LNCAP (cell line): ENCODE measurements at regions not wholly inside any gene's neighbourhood (a gene's known extent, or its start where the extent isn't known, plus 50 kb on each side); places are given as distances from the start of the nearest gene placed in this dataset.

Experiments used
- CTCF ChIP-seq: fragments of 450-650 bp; IDR thresholded peaks from 2 replicates; pipeline ENCODE4 v1.5.1; 2017; ENCODE audit warnings: mild to moderate bottlenecking

DNA sequence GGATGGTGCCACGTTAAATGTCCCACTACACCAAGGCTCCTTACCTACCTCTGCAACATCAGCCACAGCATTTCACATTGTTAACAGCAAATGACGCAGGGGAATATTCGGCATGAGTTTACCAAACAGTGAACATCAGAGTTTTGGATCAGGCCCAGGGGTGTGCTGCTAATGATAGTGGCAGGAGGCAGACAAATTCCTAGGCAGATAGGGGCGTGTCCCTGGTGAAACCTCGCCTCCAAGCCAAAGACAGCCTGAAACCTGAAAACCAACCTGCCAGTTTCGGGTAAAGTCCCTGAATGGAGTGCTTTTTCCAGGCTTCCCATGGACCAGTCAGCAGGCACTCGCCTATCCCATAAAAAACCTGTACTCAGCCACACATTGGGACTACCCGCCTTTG lies 133.6 kb downstream of the SH3BGRL2 start:
- TF ChIP-seq CTCF, result no peak

DNA sequence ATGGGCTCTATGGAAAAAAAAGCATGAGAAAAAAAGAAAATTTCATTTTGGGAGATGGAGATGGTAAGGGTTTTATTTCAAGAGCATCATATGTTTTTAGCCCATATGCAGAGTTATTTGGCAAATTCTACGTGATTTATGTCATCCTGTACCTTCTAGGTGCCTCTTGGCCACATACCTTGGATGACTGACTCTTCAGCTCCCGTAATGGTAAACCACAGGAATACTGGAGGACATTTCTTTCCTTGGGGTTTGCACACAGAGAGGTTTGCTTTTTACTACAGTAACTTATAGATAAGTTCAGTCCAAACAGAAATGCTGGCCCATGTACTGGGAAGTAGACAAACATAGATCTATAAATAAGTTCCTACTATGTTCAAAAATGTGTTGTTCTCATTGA lies 132.2 kb downstream of the SH3BGRL2 start:
- TF ChIP-seq CTCF, result no peak

DNA sequence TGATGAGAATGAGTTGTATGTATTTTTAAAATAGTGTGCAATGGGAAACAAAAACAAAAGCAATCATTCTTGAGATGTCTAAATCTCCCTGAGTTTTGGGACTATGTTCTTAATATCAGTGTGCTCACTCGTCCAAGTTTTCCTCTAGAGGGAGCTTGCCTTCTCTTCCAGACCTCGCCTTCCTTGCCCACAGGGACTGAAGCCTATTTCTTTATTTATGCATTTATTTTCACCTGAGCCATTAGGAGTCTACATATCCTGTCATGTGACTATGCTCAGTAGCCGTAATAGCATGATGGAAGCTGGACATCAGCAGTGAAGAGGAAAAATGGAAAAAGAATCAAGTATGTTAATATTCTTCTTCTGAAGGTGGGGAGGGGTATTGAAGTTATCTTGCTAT lies 131.2 kb downstream of the SH3BGRL2 start:
- peak; percentile 43; the same call in 1 of the 2 replicates for TF ChIP-seq CTCF

GRCh38 chr6:79756496-79756895 lies 125.4 kb downstream of the SH3BGRL2 start:
- no peak for TF ChIP-seq CTCF

DNA sequence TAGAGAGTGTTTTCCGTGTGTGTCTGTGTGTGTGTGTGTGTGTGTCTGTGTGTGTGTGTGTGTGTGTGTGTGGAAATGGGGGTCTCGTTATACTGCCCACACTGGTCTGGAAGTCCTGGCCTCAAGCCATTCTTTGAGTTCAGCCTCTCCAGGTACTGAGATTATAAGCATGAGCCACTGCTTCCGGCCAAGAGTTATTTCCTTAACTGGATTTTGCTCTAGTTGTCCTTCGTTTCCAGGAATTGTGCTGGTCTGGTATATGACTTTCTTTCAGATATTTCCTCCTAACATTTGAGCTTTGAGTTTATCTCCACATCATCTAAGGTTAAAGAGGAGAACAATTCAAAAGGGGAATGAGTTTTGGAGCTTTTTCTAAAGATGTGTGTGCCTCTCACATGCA lies 124.8 kb downstream of the SH3BGRL2 start:
- TF ChIP-seq CTCF, result no peak
